ENCODE measurements at regions not wholly inside any gene's neighbourhood (a gene's known extent, or its start where the extent isn't known, plus 50 kb on each side); places are given as distances from the start of the nearest gene placed in this dataset.

- H3K27me3 Mint-ChIP-seq (ENCODE audit: insufficient read depth, low read depth, poor library complexity): no peaks in the 10 kb centered on the region
Observed at GRCh38 chr14:53622447-53622846, 334.2 kb downstream of the BMP4 start.

More at GRCh38 chr14:53622447-53622846, 334.2 kb downstream of the BMP4 start:
- Histone ChIP-seq H4K20me1 (replicated peaks; ENCODE audit: insufficient read depth) (no peaks in the 10 kb centered on the region), H3K4me1 (ENCODE audit: insufficient read depth) (no peaks in the 10 kb centered on the region), H3K9me2 (ENCODE audit: insufficient read depth) (peaks cover 4% of the 10 kb centered on the region; the same call in 1 of the 2 replicates), H3K27ac (ENCODE audit: low read depth) (no peak overlapping the region), H3K4me2 (no peak overlapping the region), H3K27me3 (ENCODE audit: insufficient read depth) (no peaks in the 10 kb centered on the region), H2AFZ (no peak overlapping the region), H3F3A (replicated peaks; ENCODE audit: low read depth) (no peaks in the 10 kb centered on the region), H3K36me3 (ENCODE audit: insufficient read depth) (no peaks in the 10 kb centered on the region), H3K79me2 (replicated peaks; ENCODE audit: insufficient read depth) (no peaks in the 10 kb centered on the region), H3K4me3 (no peak overlapping the region)
- H3K9me3 Mint-ChIP-seq: no peaks in the 10 kb centered on the region; the same call in 2 of the 3 replicates
- DNase-seq (ENCODE audit: low spot score) (no peak), ATAC-seq (no peak)
- TF ChIP-seq ZNF114 (CRISPR knock-in tag; IDR thresholded peaks at IDR 0.05) (no peak), EZH2 (IDR thresholded peaks at IDR 0.05; ENCODE audit: low read depth, unreplicated experiment) (no peak), ETS1 (IDR thresholded peaks at IDR 0.05) (no peak), STAT1 (IDR thresholded peaks at IDR 0.05; ENCODE audit: unreplicated experiment) (no peak), JUNB (IDR thresholded peaks at IDR 0.05; ENCODE audit: unreplicated experiment) (no peak), POLR2AphosphoS5 (IDR thresholded peaks at IDR 0.05; ENCODE audit: low read depth) (no peak), CREB1 (CRISPR knock-in tag; IDR thresholded peaks at IDR 0.05; ENCODE audit: low read depth) (no peak), NANOG (IDR thresholded peaks at IDR 0.05; ENCODE audit: borderline replicate concordance) (no peak), EZH2phosphoT487 (IDR thresholded peaks at IDR 0.05; ENCODE audit: unreplicated experiment) (no peak), ZNF331 (CRISPR knock-in tag; IDR thresholded peaks at IDR 0.05; ENCODE audit: low read depth) (no peak), ZNF462 (CRISPR knock-in tag; IDR thresholded peaks at IDR 0.05) (no peak)
- TF ChIP-seq, protein P1, sequence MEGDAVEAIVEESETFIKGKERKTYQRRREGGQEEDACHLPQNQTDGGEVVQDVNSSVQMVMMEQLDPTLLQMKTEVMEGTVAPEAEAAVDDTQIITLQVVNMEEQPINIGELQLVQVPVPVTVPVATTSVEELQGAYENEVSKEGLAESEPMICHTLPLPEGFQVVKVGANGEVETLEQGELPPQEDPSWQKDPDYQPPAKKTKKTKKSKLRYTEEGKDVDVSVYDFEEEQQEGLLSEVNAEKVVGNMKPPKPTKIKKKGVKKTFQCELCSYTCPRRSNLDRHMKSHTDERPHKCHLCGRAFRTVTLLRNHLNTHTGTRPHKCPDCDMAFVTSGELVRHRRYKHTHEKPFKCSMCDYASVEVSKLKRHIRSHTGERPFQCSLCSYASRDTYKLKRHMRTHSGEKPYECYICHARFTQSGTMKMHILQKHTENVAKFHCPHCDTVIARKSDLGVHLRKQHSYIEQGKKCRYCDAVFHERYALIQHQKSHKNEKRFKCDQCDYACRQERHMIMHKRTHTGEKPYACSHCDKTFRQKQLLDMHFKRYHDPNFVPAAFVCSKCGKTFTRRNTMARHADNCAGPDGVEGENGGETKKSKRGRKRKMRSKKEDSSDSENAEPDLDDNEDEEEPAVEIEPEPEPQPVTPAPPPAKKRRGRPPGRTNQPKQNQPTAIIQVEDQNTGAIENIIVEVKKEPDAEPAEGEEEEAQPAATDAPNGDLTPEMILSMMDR (conservative IDR thresholded peaks at IDR 0.05; ENCODE audit: low read depth in 2 of 2): no peak
- TF ChIP-seq, protein P2, sequence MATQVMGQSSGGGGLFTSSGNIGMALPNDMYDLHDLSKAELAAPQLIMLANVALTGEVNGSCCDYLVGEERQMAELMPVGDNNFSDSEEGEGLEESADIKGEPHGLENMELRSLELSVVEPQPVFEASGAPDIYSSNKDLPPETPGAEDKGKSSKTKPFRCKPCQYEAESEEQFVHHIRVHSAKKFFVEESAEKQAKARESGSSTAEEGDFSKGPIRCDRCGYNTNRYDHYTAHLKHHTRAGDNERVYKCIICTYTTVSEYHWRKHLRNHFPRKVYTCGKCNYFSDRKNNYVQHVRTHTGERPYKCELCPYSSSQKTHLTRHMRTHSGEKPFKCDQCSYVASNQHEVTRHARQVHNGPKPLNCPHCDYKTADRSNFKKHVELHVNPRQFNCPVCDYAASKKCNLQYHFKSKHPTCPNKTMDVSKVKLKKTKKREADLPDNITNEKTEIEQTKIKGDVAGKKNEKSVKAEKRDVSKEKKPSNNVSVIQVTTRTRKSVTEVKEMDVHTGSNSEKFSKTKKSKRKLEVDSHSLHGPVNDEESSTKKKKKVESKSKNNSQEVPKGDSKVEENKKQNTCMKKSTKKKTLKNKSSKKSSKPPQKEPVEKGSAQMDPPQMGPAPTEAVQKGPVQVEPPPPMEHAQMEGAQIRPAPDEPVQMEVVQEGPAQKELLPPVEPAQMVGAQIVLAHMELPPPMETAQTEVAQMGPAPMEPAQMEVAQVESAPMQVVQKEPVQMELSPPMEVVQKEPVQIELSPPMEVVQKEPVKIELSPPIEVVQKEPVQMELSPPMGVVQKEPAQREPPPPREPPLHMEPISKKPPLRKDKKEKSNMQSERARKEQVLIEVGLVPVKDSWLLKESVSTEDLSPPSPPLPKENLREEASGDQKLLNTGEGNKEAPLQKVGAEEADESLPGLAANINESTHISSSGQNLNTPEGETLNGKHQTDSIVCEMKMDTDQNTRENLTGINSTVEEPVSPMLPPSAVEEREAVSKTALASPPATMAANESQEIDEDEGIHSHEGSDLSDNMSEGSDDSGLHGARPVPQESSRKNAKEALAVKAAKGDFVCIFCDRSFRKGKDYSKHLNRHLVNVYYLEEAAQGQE (IDR thresholded peaks at IDR 0.05; ENCODE audit: unreplicated experiment): no peak
- no peak overlapping the region for H3K27ac Mint-ChIP-seq
- H3K4me1 Mint-ChIP-seq: no peaks in the 10 kb centered on the region
- H3K36me3 Mint-ChIP-seq (ENCODE audit: low read depth): no peaks in the 10 kb centered on the region
- H3K4me3 Mint-ChIP-seq: no peak overlapping the region

All from GM23338 (cell line).